HAP-1 (cell line): ENCODE measurements at regions not wholly inside any gene's neighbourhood (a gene's known extent, or its start where the extent isn't known, plus 50 kb on each side); places are given as distances from the start of the nearest gene placed in this dataset.

Experiments
- DNase-seq, 2 experiments: peaks; one replicate each; pipeline ENCODE4 v3.0.0-alpha.2; 2016 to 2020; ENCODE audit warnings: low spot score in 2 of 2
- H3K27me3 ChIP-seq: fragments of 250-450 bp; sonication (Bioruptor Pico); 2 replicates; pipeline ENCODE4 v1.5.1; 2020; ENCODE audit warnings: low read depth, mild to moderate bottlenecking, moderate library complexity
- H3K36me3 ChIP-seq: fragments of 250-450 bp; sonication (Bioruptor Pico); replicated peaks from 2 replicates; pipeline ENCODE4 v1.5.1; 2020; ENCODE audit warnings: mild to moderate bottlenecking
- H3K4me1 ChIP-seq: fragments of 250-450 bp; sonication (Bioruptor Pico); 2 replicates; pipeline ENCODE4 v1.5.1; 2020; ENCODE audit warnings: mild to moderate bottlenecking
- H3K4me3 ChIP-seq: fragments of 250-450 bp; sonication (Bioruptor Pico); 2 replicates; pipeline ENCODE4 v1.5.1; 2020; ENCODE audit warnings: mild to moderate bottlenecking, moderate library complexity
- H3K9me3 ChIP-seq: fragments of 250-450 bp; sonication (Bioruptor Pico); 2 replicates; pipeline ENCODE4 v1.5.1; 2020; ENCODE audit warnings: mild to moderate bottlenecking, moderate library complexity
- in situ Hi-C: fragments of 300-500 bp; cut with MboI; formaldehyde crosslinking; loops from 3 replicates; pipeline ENCODE4 v1.14.3; 2020; ENCODE audit warnings: low sequenced_read_pairs, inconsistent platforms, mixed read lengths

DNA sequence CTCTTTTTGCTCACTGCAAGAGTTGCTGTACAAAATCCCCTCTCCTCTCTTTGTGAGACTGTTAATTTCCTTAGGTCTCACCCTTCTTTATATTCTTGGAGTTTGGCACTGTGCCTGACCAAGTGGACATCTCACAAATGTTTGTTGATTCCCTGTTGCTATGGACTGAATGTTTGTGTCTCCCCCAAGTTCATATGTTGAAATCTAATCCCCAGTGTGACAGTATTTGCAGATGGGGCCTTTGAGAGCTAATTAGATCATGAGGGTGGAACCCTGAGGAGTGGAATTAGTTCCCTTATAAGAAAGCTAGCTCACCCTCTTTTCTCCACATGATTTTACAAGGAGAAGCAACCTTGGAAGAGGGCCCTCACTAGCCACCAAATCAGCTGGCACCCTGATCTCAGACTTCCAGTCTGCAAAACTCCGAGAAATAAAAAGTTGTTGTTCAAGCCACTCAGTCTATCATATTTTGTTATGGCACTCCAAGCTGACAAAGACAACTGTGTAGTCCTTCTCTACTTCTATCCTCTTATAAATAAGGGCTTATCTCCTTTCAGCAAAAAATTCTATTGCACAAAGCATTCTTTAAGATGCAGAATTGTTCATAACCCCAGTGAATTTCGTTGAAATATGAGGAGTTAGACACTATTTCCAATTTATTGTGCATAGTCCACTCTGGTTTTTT is 65.5 kb upstream of the NPHP3 start:
- no peaks in the 10 kb centered on the region for H3K36me3 ChIP-seq
- H3K27me3 ChIP-seq, result no peaks in the 10 kb centered on the region
- peaks cover 5% of the 10 kb centered on the region; the same call in 1 of the 2 replicates for H3K4me1 ChIP-seq
- in situ Hi-C loops, result no loop called here
- H3K4me3 ChIP-seq, result no peak overlapping the region
- no peak for DNase-seq
- no peaks in the 10 kb centered on the region for H3K9me3 ChIP-seq

DNA sequence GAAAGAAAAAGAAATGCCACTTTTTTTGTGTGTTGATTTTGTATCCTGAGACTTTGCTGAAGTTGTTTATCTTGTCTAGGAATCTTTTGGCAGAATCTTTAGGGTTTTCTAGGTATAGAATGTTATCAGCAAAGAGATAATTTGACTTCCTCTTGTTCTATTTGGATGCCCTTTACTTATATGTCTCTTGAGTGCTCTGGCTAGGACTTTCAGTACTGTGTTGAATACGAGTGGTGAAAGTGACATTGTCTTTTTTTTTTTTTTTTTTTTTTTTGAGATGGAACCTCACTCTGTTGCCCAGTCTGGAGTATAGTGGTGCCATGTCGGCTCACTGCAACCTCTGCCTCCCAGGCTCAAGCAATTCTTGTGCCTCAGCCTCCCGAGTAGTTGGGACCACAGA is 64.7 kb upstream of the NPHP3 start:
- in situ Hi-C loops, result no loop called here
- DNase-seq, result no peak
- no peak overlapping the region for H3K4me3 ChIP-seq
- H3K27me3 ChIP-seq, result no peaks in the 10 kb centered on the region
- no peaks in the 10 kb centered on the region for H3K9me3 ChIP-seq
- peaks cover 5% of the 10 kb centered on the region; the same call in 1 of the 2 replicates for H3K4me1 ChIP-seq
- no peaks in the 10 kb centered on the region for H3K36me3 ChIP-seq

DNA sequence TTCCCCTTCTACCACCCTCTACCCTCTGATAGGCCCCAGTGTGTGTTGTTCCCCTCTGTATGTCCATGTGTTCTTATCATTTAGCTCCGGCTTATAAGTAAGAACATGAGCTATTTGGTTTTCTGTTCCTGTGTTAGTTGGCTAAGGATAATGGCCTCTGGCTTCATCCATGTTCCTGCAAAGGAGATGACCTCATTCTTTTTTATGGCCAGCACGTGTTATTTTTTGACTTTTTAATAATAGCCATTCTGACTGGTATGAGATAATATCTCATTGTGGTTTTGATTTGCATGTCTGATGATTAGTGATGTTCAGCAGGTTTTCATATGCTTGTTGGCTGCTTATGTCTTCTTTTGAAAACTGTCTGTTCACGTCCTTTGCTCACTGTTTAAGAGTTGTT is 63.1 kb upstream of the NPHP3 start:
- Histone ChIP-seq H3K9me3 (no peaks in the 10 kb centered on the region), H3K36me3 (no peaks in the 10 kb centered on the region), H3K4me3 (no peak overlapping the region), H3K27me3 (no peaks in the 10 kb centered on the region), H3K4me1 (peaks cover 5% of the 10 kb centered on the region; the same call in 1 of the 2 replicates)
- DNase-seq, result no peak
- in situ Hi-C loops, result no loop called here

DNA sequence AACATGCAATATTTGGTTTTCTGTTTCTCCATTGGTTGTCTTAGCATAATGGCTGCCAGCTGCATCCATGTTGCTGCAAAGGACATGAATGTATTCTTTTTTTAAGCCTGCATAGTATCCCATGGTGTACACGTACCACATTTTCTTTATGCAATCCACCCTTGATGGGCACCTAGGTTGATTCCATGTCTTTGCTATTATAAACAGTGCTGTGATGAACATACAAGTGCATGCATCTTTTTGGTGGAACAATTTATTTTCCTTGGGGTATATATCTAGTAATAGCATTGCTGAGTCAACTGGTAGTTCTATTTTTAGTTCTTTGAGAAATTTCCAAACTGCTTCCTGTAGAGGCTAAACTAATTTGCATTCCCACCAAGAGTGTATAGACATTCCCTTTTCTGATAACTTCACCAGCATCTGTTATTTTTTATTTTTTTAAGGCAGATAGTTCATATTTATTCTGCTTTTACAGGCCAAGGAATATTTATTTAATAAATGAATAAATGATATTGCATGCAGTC is 62.4 kb upstream of the NPHP3 start:
- Histone ChIP-seq H3K9me3 (no peaks in the 10 kb centered on the region), H3K4me1 (peaks cover 5% of the 10 kb centered on the region; the same call in 1 of the 2 replicates), H3K27me3 (no peaks in the 10 kb centered on the region), H3K36me3 (no peaks in the 10 kb centered on the region), H3K4me3 (no peak overlapping the region)
- in situ Hi-C loops, result no loop called here
- no peak for DNase-seq

DNA sequence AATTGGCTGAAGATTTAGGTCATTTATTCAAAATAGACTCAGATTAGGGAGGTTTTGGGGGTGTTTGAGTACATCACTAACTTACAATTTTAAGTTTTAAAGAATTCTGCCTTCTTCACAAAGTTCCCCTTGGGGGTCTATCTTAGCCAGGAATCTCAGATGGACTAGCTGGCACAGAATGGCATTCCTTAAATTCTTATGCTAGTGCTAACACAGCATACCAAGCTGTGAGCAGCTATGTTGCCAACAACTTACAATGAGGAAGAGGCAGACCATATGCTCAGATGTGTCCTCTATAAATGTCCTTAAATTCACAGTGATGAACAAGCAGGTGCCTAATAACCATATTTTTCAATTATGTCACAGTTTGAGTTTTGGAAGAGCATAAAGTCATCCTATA is 60.9 kb upstream of the NPHP3 start:
- H3K9me3 ChIP-seq, result no peaks in the 10 kb centered on the region
- in situ Hi-C loops, result no loop called here
- no peak overlapping the region for H3K4me3 ChIP-seq
- no peak for DNase-seq
- no peaks in the 10 kb centered on the region for H3K36me3 ChIP-seq
- H3K4me1 ChIP-seq, result no peaks in the 10 kb centered on the region; the same call in 1 of the 2 replicates
- H3K27me3 ChIP-seq, result no peaks in the 10 kb centered on the region

DNA sequence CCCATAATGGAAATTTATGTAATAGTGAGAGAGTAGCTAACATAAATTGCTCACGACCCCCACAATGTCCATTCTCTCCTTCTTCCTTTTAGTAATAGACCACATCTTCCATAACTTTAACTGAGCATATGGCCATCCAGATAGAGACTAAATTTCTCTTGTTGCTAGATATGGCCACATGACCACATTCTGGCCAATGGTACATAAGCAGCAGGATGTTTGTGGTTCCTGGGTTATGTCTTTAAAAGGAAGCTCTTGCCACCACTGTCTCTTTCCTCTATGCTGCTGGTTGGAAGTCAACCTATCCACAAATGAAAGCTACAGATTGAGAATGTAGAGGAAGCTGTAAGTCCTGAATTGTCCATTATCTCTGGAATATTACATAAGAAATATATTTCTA is 59.7 kb upstream of the NPHP3 start:
- Histone ChIP-seq H3K4me1 (no peaks in the 10 kb centered on the region; the same call in 1 of the 2 replicates), H3K4me3 (no peak overlapping the region), H3K9me3 (no peaks in the 10 kb centered on the region), H3K27me3 (no peaks in the 10 kb centered on the region), H3K36me3 (no peaks in the 10 kb centered on the region)
- no peak for DNase-seq
- in situ Hi-C loops, result no loop called here

DNA sequence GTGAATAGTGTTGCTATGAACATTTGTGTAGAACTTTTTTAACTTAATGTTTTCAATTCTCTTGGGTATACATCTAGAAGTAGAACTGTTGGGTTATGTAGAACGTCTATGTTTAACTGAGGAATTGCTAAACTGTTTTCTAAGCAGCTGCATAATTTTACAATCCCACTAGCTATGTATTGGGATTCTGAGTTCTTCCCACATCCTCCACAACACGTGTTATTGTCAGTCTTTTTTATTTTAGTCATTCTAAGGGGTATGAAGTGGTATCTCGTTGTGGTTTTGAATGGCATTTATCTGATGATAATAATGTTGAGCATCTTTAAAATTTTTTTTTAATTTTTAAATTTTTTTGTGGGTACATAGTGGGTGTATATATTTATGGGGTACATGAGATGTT is 55.0 kb upstream of the NPHP3 start:
- no peak overlapping the region for H3K4me3 ChIP-seq
- no peaks in the 10 kb centered on the region for H3K36me3 ChIP-seq
- no peaks in the 10 kb centered on the region for H3K4me1 ChIP-seq
- in situ Hi-C loops, result no loop called here
- no peaks in the 10 kb centered on the region for H3K9me3 ChIP-seq
- peaks cover 5% of the 10 kb centered on the region for H3K27me3 ChIP-seq
- DNase-seq, result no peak

DNA sequence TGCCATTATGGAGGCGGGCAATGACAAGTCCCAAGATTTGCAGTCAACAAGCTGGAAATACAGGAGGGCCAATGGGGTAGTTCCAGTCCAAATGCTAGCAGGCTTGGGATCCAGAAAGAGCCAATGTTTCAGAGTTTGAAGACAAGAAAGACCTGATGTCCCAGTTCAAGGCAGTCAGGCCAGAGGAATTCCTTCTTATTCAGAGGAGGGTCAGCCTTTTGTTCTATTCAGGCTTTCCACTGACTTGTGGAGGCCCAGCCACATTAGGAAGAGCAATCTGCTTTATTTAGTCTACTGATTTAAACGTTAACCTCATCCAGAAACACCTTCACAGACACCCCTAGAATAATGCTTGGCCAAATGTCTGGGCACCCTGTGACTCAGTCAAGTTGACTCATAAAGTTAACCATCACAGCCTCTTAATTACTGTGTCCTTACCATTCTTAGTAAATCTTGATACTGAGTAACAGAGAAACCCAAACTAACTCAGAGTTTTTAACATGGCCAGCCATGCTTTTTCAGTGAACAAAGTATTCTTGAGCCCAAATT is 50.9 kb upstream of the NPHP3 start:
- H3K9me3 ChIP-seq, result no peaks in the 10 kb centered on the region
- no peak for DNase-seq
- H3K36me3 ChIP-seq, result no peaks in the 10 kb centered on the region
- no peaks in the 10 kb centered on the region for H3K4me1 ChIP-seq
- H3K4me3 ChIP-seq, result no peak overlapping the region
- in situ Hi-C loops, result no loop called here
- peaks cover 5% of the 10 kb centered on the region for H3K27me3 ChIP-seq

DNA sequence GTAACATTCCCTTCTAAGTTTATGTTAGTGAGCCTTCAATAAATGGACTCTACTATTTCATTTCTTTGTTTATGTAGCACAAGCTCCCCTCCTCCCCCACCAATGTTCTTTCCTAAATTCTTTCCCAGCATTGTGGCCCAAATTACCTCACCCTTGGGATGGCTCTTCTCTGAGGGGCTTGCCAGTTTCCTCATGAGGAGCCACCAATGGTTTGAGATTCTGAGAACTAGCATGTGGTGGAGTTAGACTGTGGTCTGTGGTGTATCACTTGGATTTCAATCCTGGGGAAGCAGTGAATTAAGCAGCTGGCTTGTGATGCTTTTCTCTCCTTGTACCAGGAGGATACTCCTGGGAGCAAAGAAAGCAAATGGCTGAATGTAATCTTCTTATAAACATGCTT is 50.0 kb upstream of the NPHP3 start:
- peaks cover 5% of the 10 kb centered on the region for H3K27me3 ChIP-seq
- no peaks in the 10 kb centered on the region for H3K9me3 ChIP-seq
- no peaks in the 10 kb centered on the region for H3K36me3 ChIP-seq
- H3K4me1 ChIP-seq, result no peaks in the 10 kb centered on the region
- no peak overlapping the region for H3K4me3 ChIP-seq
- no peak for DNase-seq
- in situ Hi-C loops, result no loop called here
